SK-N-SH (cell line): ENCODE measurements at regions not wholly inside any gene's neighbourhood (a gene's known extent, or its start where the extent isn't known, plus 50 kb on each side); places are given as distances from the start of the nearest gene placed in this dataset.

ENCODE experiments used
- CTCF ChIA-PET: fragments of 300-600, 350-600 bp; formaldehyde crosslinking; extraction: SDS; loops from one replicate; lab custom pipeline; 2021; lab: Yijun Ruan, JAX
- POLR2A ChIA-PET: fragments of 350-600 bp; sonication (Branson Sonifier 250); formaldehyde crosslinking; extraction: SDS; loops from one replicate; lab custom pipeline; 2020; ENCODE audit warnings: antibody characterized with exemption, inconsistent platforms; lab: Yijun Ruan, JAX
- DNase-seq: peaks from one replicate; pipeline ENCODE4 v3.0.0; 2012
- H2AFZ ChIP-seq: fragments of 200-600 bp; sonication (generic); 2 replicates; pipeline ENCODE4 v1.8.1; 2016; ENCODE audit warnings: antibody characterized with exemption, mild to moderate bottlenecking, low read depth
- H3F3A ChIP-seq: fragments of 200-600 bp; sonication (generic); replicated peaks from 2 replicates; pipeline ENCODE3; 2016; ENCODE audit warnings: antibody characterized with exemption, mild to moderate bottlenecking; ENCODE audit not compliant: insufficient read depth
- H3K27ac ChIP-seq, 2 experiments: fragments of 200-500 bp in 1 of 2; fragments of 200-600 bp in 1 of 2; sonication (Bioruptor generic) in 1 of 2; sonication (generic), shearing (Covaris generic) in 1 of 2; 2 replicates each; pipeline versions ENCODE4 v1.5.1 to v1.6.1; 2014 to 2016; ENCODE audit warnings: low read depth in 2 of 2, inconsistent platforms in 1 of 2, low read length in 1 of 2, mild to moderate bottlenecking in 1 of 2, mixed read lengths in 1 of 2
- H3K27me3 ChIP-seq: fragments of 200-600 bp; sonication (generic), shearing (Covaris generic); 2 replicates; pipeline ENCODE4 v1.6.1; 2016; ENCODE audit warnings: mixed run types; ENCODE audit not compliant: insufficient read depth
- H3K36me3 ChIP-seq, 2 experiments: fragments of 200-500 bp in 1 of 2; fragments of 200-600 bp in 1 of 2; sonication (Bioruptor generic) in 1 of 2; sonication (generic) in 1 of 2; replicated peaks in 1 of 2; 2 replicates each; pipeline versions ENCODE3 to v1.5.1; 2014 to 2016; ENCODE audit warnings: low read length in 1 of 2, mild to moderate bottlenecking in 1 of 2; ENCODE audit not compliant: insufficient read depth in 2 of 2, control insufficient read depth in 1 of 2
- H3K4me1 ChIP-seq, 2 experiments: fragments of 200-500 bp in 1 of 2; fragments of 200-600 bp in 1 of 2; sonication (Bioruptor generic) in 1 of 2; sonication (generic), shearing (Covaris generic) in 1 of 2; 2 replicates each; pipeline versions ENCODE4 v1.5.1 to v1.6.1; 2014 to 2016; ENCODE audit warnings: low read depth in 1 of 2, low read length in 1 of 2, mixed run types in 1 of 2; ENCODE audit not compliant: insufficient read depth in 2 of 2, control insufficient read depth in 1 of 2
- H3K4me2 ChIP-seq: fragments of 200-600 bp; sonication (generic), shearing (Covaris generic); 2 replicates; pipeline ENCODE4 v1.6.1; 2017; ENCODE audit warnings: mixed run types
- H3K4me3 ChIP-seq, 2 experiments: fragments of 200-500 bp in 1 of 2; fragments of 200-600 bp in 1 of 2; sonication (Bioruptor generic) in 1 of 2; sonication (generic), shearing (Covaris generic) in 1 of 2; 2 replicates each; pipeline versions ENCODE4 v1.5.1 to v1.8.1; 2014 to 2016; ENCODE audit warnings: low read depth in 2 of 2, inconsistent platforms in 1 of 2, low read length in 1 of 2, mild to moderate bottlenecking in 1 of 2, mixed read lengths in 1 of 2, moderate library complexity in 1 of 2
- H3K79me2 ChIP-seq: fragments of 200-600 bp; sonication (generic); 2 replicates; pipeline ENCODE4 v1.8.1; 2017; ENCODE audit warnings: mild to moderate bottlenecking; ENCODE audit not compliant: insufficient read depth
- H3K9ac ChIP-seq: fragments of 200-600 bp; sonication (generic); 2 replicates; pipeline ENCODE4 v1.6.1; 2017; ENCODE audit warnings: mixed run types
- H3K9me2 ChIP-seq: fragments of 200-600 bp; sonication (generic); 2 replicates; pipeline ENCODE4 v1.6.1; 2017; ENCODE audit warnings: mixed run types
- H3K9me3 ChIP-seq: fragments of 200-600 bp; sonication (generic); 2 replicates; pipeline ENCODE4 v1.6.1; 2017; ENCODE audit warnings: mixed run types, mild to moderate bottlenecking, moderate library complexity
- H4K20me1 ChIP-seq: fragments of 200-600 bp; sonication (generic); 2 replicates; pipeline ENCODE4 v1.6.1; 2017; ENCODE audit warnings: mild to moderate bottlenecking, mixed run types; ENCODE audit not compliant: insufficient read depth
- CHD2 ChIP-seq: fragments of 150-350 bp; IDR thresholded peaks from 2 replicates; pipeline ENCODE4 v1.6.1; 2018; ENCODE audit warnings: low read length; ENCODE audit not compliant: partially characterized antibody
- EP300 ChIP-seq, 2 experiments: IDR thresholded peaks; 2 replicates each; pipeline versions ENCODE4 v1.4.0 to v1.6.1; 2012; ENCODE audit warnings: borderline replicate concordance in 1 of 2, low read depth in 1 of 2, low read length in 1 of 2
- EZH2phosphoT487 ChIP-seq: fragments of 200-600 bp; sonication (generic); IDR thresholded peaks from 2 replicates; pipeline ENCODE4 v1.6.1; 2017; ENCODE audit warnings: low read depth, mixed run types, mild to moderate bottlenecking, antibody characterized with exemption, moderate library complexity, borderline replicate concordance
- FOSL2 ChIP-seq: IDR thresholded peaks from 2 replicates; pipeline ENCODE4 v1.4.0; 2012; ENCODE audit warnings: low read depth, mild to moderate bottlenecking, moderate library complexity, borderline replicate concordance
- FOXJ3 ChIP-seq: sonication (generic); formaldehyde crosslinking; IDR thresholded peaks from 2 replicates; pipeline ENCODE4 v1.5.1; 2020; ENCODE audit warnings: mild to moderate bottlenecking, missing genetic modification reagents
- JUND ChIP-seq: IDR thresholded peaks from 2 replicates; pipeline ENCODE4 v1.4.0; 2012
- MXI1 ChIP-seq: IDR thresholded peaks from 2 replicates; pipeline ENCODE4 v1.6.1; 2012; ENCODE audit warnings: mild to moderate bottlenecking, low read depth, low read length, improper control_type of control experiment
- NFIC ChIP-seq: IDR thresholded peaks from 2 replicates; pipeline ENCODE4 v1.4.0; 2012; ENCODE audit warnings: borderline replicate concordance
- POLR2AphosphoS5 ChIP-seq: IDR thresholded peaks from 2 replicates; pipeline ENCODE4 v1.6.1; 2012; ENCODE audit warnings: low read depth, low read length
- RAD21 ChIP-seq: IDR thresholded peaks from 2 replicates; pipeline ENCODE4 v1.6.1; 2012; ENCODE audit warnings: mild to moderate bottlenecking, low read length
- RCOR1 ChIP-seq: fragments of 150-350 bp; IDR thresholded peaks from 2 replicates; pipeline ENCODE4 v1.6.1; 2017; ENCODE audit warnings: antibody characterized with exemption, low read length
- SIN3A ChIP-seq: IDR thresholded peaks from 2 replicates; pipeline ENCODE4 v1.6.1; 2012; ENCODE audit warnings: low read depth, mild to moderate bottlenecking, low read length, moderate library complexity, borderline replicate concordance
- TCF12 ChIP-seq: IDR thresholded peaks from 2 replicates; pipeline ENCODE4 v1.4.0; 2012
- WGBS: methylation state at CpG from one replicate; pipeline ENCODE4 v1.1.6; 2017; ENCODE audit warnings: low lambda C conversion rate; 5-methylcytosine and 5-hydroxymethylcytosine counted together
- TF ChIP-seq, protein P1 (sequence below): fragments of 200-600 bp; sonication (generic); IDR thresholded peaks from 2 replicates; pipeline ENCODE4 v1.6.1; 2017; ENCODE audit warnings: antibody characterized with exemption, mild to moderate bottlenecking, moderate library complexity
- TF ChIP-seq, protein P2 (sequence below): IDR thresholded peaks from 2 replicates; pipeline ENCODE4 v1.4.0; 2012; ENCODE audit warnings: low read depth, borderline replicate concordance
- TF ChIP-seq, protein P3 (sequence below): IDR thresholded peaks from 2 replicates; pipeline ENCODE4 v1.4.0; 2012; ENCODE audit warnings: low read depth
- TF ChIP-seq, protein P4 (sequence below): fragments of 150-350 bp; IDR thresholded peaks from 2 replicates; pipeline ENCODE4 v1.6.1; 2016; ENCODE audit warnings: mild to moderate bottlenecking, low read depth, low read length
- TF ChIP-seq, protein P5 (sequence below): IDR thresholded peaks from 2 replicates; pipeline ENCODE4 v1.4.0; 2012; ENCODE audit warnings: low read depth, borderline replicate concordance
- TF ChIP-seq, protein P6 (sequence below): IDR thresholded peaks from 2 replicates; pipeline ENCODE4; 2012

DNA sequence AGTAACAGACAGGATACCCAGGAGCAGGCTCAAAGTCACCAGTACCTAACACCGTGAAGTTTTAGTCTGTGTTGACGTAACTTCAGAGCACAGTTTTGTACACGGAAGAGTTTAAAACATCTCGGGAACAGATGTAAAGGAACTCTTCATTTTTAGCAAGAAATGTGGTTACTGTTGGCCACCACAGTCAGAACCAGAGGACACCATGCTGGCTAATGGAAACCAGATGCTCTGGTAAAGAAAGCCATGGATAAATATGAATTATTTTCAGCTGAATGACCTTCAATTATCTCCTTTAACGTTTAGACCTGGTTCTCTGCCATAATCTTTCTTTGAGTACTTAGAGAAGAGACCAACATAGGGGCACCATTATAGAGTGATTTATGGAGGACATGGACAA is 115.9 kb downstream of the NTMT2 start:
- ChIA-PET CTCF (no interaction called here), POLR2A (no interaction called here)
- H2AFZ ChIP-seq, result no peak overlapping the region

GRCh38 chr1:170262276-170262939 is 116.6 kb downstream of the NTMT2 start:
- Histone ChIP-seq H3K9me2 (no peaks in the 10 kb centered on the region), H3K27ac (peak overlapping the region; percentile 31 to 63; a peak in 2 of 4 replicates), H2AFZ (0 out of 2 replicates have a peak overlapping the region, but pooled peaks have one; percentile 5), H3K27me3 (no peaks in the 10 kb centered on the region), H3K36me3 (no peaks in the 10 kb centered on the region), H3K4me1 (no peaks in the 10 kb centered on the region; a peak in 1 of 4 replicates), H3K79me2 (no peaks in the 10 kb centered on the region), H3F3A (no peaks in the 10 kb centered on the region), H3K9me3 (no peaks in the 10 kb centered on the region), H3K4me3 (no peak overlapping the region), H3K9ac (no peak overlapping the region), H4K20me1 (no peaks in the 10 kb centered on the region), H3K4me2 (no peak overlapping the region)
- CTCF ChIA-PET, result no interaction called here
- 38% methylated on average over 2 of the region's 2 CpGs for WGBS
- POLR2A ChIA-PET, result no interaction called here
- no peak for DNase-seq
- TF ChIP-seq, protein P1, sequence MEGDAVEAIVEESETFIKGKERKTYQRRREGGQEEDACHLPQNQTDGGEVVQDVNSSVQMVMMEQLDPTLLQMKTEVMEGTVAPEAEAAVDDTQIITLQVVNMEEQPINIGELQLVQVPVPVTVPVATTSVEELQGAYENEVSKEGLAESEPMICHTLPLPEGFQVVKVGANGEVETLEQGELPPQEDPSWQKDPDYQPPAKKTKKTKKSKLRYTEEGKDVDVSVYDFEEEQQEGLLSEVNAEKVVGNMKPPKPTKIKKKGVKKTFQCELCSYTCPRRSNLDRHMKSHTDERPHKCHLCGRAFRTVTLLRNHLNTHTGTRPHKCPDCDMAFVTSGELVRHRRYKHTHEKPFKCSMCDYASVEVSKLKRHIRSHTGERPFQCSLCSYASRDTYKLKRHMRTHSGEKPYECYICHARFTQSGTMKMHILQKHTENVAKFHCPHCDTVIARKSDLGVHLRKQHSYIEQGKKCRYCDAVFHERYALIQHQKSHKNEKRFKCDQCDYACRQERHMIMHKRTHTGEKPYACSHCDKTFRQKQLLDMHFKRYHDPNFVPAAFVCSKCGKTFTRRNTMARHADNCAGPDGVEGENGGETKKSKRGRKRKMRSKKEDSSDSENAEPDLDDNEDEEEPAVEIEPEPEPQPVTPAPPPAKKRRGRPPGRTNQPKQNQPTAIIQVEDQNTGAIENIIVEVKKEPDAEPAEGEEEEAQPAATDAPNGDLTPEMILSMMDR, result no peak
- TF ChIP-seq, protein P2, sequence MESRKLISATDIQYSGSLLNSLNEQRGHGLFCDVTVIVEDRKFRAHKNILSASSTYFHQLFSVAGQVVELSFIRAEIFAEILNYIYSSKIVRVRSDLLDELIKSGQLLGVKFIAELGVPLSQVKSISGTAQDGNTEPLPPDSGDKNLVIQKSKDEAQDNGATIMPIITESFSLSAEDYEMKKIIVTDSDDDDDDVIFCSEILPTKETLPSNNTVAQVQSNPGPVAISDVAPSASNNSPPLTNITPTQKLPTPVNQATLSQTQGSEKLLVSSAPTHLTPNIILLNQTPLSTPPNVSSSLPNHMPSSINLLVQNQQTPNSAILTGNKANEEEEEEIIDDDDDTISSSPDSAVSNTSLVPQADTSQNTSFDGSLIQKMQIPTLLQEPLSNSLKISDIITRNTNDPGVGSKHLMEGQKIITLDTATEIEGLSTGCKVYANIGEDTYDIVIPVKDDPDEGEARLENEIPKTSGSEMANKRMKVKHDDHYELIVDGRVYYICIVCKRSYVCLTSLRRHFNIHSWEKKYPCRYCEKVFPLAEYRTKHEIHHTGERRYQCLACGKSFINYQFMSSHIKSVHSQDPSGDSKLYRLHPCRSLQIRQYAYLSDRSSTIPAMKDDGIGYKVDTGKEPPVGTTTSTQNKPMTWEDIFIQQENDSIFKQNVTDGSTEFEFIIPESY, result no peak
- TF ChIP-seq TCF12 (no peak), FOXJ3 (CRISPR knock-in tag) (no peak), EZH2phosphoT487 (no peak), FOSL2 (no peak), RAD21 (no peak), JUND (no peak)
- TF ChIP-seq, protein P3, sequence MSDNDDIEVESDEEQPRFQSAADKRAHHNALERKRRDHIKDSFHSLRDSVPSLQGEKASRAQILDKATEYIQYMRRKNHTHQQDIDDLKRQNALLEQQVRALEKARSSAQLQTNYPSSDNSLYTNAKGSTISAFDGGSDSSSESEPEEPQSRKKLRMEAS, result no peak
- TF ChIP-seq, protein P4, sequence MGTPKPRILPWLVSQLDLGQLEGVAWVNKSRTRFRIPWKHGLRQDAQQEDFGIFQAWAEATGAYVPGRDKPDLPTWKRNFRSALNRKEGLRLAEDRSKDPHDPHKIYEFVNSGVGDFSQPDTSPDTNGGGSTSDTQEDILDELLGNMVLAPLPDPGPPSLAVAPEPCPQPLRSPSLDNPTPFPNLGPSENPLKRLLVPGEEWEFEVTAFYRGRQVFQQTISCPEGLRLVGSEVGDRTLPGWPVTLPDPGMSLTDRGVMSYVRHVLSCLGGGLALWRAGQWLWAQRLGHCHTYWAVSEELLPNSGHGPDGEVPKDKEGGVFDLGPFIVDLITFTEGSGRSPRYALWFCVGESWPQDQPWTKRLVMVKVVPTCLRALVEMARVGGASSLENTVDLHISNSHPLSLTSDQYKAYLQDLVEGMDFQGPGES, result no peak
- TF ChIP-seq, protein P5, sequence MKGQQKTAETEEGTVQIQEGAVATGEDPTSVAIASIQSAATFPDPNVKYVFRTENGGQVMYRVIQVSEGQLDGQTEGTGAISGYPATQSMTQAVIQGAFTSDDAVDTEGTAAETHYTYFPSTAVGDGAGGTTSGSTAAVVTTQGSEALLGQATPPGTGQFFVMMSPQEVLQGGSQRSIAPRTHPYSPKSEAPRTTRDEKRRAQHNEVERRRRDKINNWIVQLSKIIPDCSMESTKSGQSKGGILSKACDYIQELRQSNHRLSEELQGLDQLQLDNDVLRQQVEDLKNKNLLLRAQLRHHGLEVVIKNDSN, result no peak

More for the DNA sequence above, 115.9 kb downstream of the NTMT2 start:
- Histone ChIP-seq H4K20me1 (no peaks in the 10 kb centered on the region), H3K4me2 (no peak overlapping the region), H3K4me3 (no peak overlapping the region), H3K79me2 (no peaks in the 10 kb centered on the region), H3F3A (no peaks in the 10 kb centered on the region), H3K9ac (no peak overlapping the region), H3K9me3 (no peaks in the 10 kb centered on the region), H3K27ac (peak overlapping the region; percentile 31 to 63; a peak in 2 of 4 replicates), H3K27me3 (no peaks in the 10 kb centered on the region), H3K36me3 (no peaks in the 10 kb centered on the region), H3K9me2 (no peaks in the 10 kb centered on the region), H3K4me1 (no peaks in the 10 kb centered on the region; a peak in 1 of 4 replicates)
- 22% methylated on average over 5 of the region's 5 CpGs for WGBS
- TF ChIP-seq, protein P6, sequence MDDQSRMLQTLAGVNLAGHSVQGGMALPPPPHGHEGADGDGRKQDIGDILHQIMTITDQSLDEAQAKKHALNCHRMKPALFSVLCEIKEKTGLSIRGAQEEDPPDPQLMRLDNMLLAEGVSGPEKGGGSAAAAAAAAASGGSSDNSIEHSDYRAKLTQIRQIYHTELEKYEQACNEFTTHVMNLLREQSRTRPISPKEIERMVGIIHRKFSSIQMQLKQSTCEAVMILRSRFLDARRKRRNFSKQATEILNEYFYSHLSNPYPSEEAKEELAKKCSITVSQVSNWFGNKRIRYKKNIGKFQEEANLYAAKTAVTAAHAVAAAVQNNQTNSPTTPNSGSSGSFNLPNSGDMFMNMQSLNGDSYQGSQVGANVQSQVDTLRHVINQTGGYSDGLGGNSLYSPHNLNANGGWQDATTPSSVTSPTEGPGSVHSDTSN, result no peak
- no peak for TF ChIP-seq MXI1
- no peak for TF ChIP-seq CHD2
- peak in 1 of 2 experiments; percentile 5; a peak in 1 of 4 replicates for TF ChIP-seq EP300 (IDR thresholded peaks at IDR 0.05; ENCODE audit: borderline replicate concordance in 1 of 2, low read depth in 1 of 2, low read length in 1 of 2)
- TF ChIP-seq JUND, result 0 out of 2 replicates have a peak, but pooled peaks have one; percentile 10
- TF ChIP-seq NFIC, result no peak; the same call in 1 of the 2 replicates
- peak; percentile 92 for TF ChIP-seq TCF12
- no peak for TF ChIP-seq FOXJ3 (CRISPR knock-in tag)
- TF ChIP-seq POLR2AphosphoS5, result peak; percentile 51; the same call in 1 of the 2 replicates
- TF ChIP-seq, protein P5, result no peak
- TF ChIP-seq RAD21, result no peak
- TF ChIP-seq SIN3A, result no peak
- no peak for TF ChIP-seq FOSL2
- TF ChIP-seq RCOR1, result no peak
- DNase-seq, result no peak
